HCT116 (cell line): ENCODE measurements at regions not wholly inside any gene's neighbourhood (a gene's known extent, or its start where the extent isn't known, plus 50 kb on each side); places are given as distances from the start of the nearest gene placed in this dataset.
"Not testable (repeated sequence)": the region's sequence is repeated elsewhere in the genome, so short reads cannot be mapped to it uniquely, and the experiment has no call there.

ENCODE experiments used
- ATF3 ChIP-seq: IDR thresholded peaks from 2 replicates; pipeline ENCODE4 v1.6.1; 2012
- CTCF ChIP-seq, 3 experiments: fragments of 200-600 bp in 1 of 3; sonication (generic) in 1 of 3; IDR thresholded peaks in 2 of 3; conservative IDR thresholded peaks in 1 of 3; 2 replicates each; pipeline ENCODE4 v1.5.1; 2012 to 2017; ENCODE audit warnings: low read depth in 2 of 3, low read length in 2 of 3, antibody characterized with exemption in 1 of 3, borderline replicate concordance in 1 of 3, control low read depth in 1 of 3, mild to moderate bottlenecking in 1 of 3, mixed read lengths in 1 of 3, mixed run types in 1 of 3, moderate library complexity in 1 of 3; ENCODE audit not compliant: insufficient read depth in 1 of 3
- MAX ChIP-seq: IDR thresholded peaks from 2 replicates; pipeline ENCODE4 v1.6.1; 2012
- POLR2A ChIP-seq: IDR thresholded peaks from 2 replicates; pipeline ENCODE4 v1.7.0; 2011; ENCODE audit warnings: borderline replicate concordance; ENCODE audit not compliant: insufficient read depth, insufficient read length; ENCODE audit errors: extremely low read depth
- REST ChIP-seq: IDR thresholded peaks from 2 replicates; pipeline ENCODE4 v1.6.1; 2012; ENCODE audit warnings: low read depth
- SP1 ChIP-seq: IDR thresholded peaks from 2 replicates; pipeline ENCODE4 v1.6.1; 2012; ENCODE audit warnings: low read depth
- YY1 ChIP-seq: IDR thresholded peaks from 2 replicates; pipeline ENCODE4 v1.6.1; 2011; ENCODE audit warnings: low read length, low read depth, moderate library complexity, mild to moderate bottlenecking; ENCODE audit not compliant: insufficient replicate concordance; ENCODE audit errors: extremely low read depth
- ZNF274 ChIP-seq: fragments of 200-500 bp; sonication (Bioruptor generic); IDR thresholded peaks from 2 replicates; pipeline ENCODE4 v1.6.1; 2014; ENCODE audit warnings: mild to moderate bottlenecking, low read depth, low read length, inconsistent platforms

GRCh38 chr2:128604581-128604980 is 285.9 kb upstream of the HS6ST1 start:
- not testable (repeated sequence) for TF ChIP-seq POLR2A; REST; CTCF (IDR thresholded peaks at IDR 0.05 in 2 of 3, conservative IDR thresholded peaks at IDR 0.05 in 1 of 3; ENCODE audit: borderline replicate concordance in 1 of 3, insufficient read depth in 1 of 3, low read depth in 2 of 3, low read length in 2 of 3); ATF3; MAX; SP1; ZNF274; YY1
